ENCODE measurements at regions not wholly inside any gene's neighbourhood (a gene's known extent, or its start where the extent isn't known, plus 50 kb on each side); places are given as distances from the start of the nearest gene placed in this dataset.
"Not testable (repeated sequence)": the region's sequence is repeated elsewhere in the genome, so short reads cannot be mapped to it uniquely, and the experiment has no call there.

DNA sequence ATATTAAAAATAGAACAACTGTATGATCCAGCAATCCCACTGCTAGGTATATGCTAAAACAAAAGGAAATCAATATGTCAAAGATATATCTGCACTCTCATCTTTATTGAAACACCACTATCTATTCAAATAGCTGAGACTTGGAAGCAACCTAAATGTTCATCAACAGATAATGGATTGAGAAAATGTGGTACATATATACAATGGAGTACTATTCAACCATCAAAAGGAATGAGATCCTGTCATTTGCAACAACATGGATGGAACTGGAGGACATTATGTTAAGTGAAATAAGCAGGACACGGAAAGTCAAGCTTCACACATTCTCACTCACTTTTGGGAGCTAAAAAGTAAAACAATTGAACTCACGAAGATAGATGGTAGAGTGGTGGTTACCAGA lies 610.1 kb upstream of the SEMA3D start:
- ATAC-seq (ENCODE audit: low FRiP score in 2 of 2) (no peak), DNase-seq (no peak)
- 83 to 89% methylated on average over 2 of the region's 2 CpGs for WGBS, 2 donors
- Histone ChIP-seq H3K36me3 (no peaks in the 10 kb centered on the region), H3K4me1 (no peaks in the 10 kb centered on the region), H3K9me3 (peaks cover 0 to 3% (median 0%) of the 10 kb centered on the region in 4 donors), H3K4me3 (no peak overlapping the region), H3K27ac (no peak overlapping the region), H3K27me3 (no peaks in the 10 kb centered on the region)
- TF ChIP-seq POLR2AphosphoS5 (IDR thresholded peaks at IDR 0.05) (no peak), EP300 (IDR thresholded peaks at IDR 0.05) (no peak), CTCF (IDR thresholded peaks at IDR 0.05) (no peak), POLR2A (IDR thresholded peaks at IDR 0.05) (no peak)

DNA sequence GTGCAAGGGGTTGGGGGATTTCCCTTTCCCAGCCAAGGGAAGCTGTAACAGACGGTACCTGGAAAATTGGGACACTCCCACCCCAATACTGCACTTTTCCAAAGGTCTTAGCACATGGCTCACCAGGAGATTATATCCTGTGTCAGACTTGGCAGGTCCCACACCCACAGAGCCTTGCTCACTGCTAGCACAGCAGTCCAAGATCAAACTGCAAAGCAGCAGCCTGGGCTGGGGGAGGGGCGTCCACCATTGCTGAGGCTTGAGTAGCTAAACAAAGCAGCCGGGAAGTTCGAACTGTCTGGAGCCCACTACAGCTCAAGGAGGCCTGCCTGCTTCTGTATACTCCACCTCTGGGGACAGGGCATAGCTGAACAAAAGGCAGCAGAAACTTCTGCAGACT lies 604.2 kb upstream of the SEMA3D start:
- H3K4me1 ChIP-seq; DNase-seq; ATAC-seq (ENCODE audit: low FRiP score in 2 of 2); H3K27ac ChIP-seq; H3K9me3 ChIP-seq; H3K27me3 ChIP-seq; H3K36me3 ChIP-seq; H3K4me3 ChIP-seq: not testable (repeated sequence)
- 88 to 90% methylated on average over 2 to 4 of the region's 4 CpGs for WGBS, 2 donors

DNA sequence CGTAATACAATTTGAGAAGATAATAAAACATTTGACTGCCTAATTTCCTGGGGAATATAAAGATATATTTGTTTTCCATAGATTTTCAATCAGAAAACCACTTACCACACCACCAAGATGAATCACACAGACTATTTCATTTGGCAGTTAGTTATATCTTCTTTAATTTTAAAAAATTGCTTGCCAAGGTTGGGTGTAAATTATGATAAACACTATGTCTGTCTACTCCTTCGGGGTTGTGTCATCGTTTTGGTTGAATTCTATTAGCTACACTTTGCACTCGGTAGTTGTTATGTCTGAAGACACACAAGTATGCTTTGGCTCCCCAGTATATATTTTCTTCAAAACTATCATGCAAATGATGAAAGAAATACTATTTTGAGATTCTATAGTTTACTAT lies 594.8 kb upstream of the SEMA3D start:
- H3K27ac ChIP-seq, result no peak overlapping the region
- H3K36me3 ChIP-seq, result no peaks in the 10 kb centered on the region
- H3K9me3 ChIP-seq, result peaks cover 0 to 7% (median 3%) of the 10 kb centered on the region in 4 donors
- DNase-seq (no peak), ATAC-seq (ENCODE audit: low FRiP score in 2 of 2) (no peak)
- no peak for TF ChIP-seq EP300 (IDR thresholded peaks at IDR 0.05)
- no peak for TF ChIP-seq POLR2AphosphoS5 (IDR thresholded peaks at IDR 0.05)
- no peak for TF ChIP-seq CTCF (IDR thresholded peaks at IDR 0.05)
- no peak for TF ChIP-seq POLR2A (IDR thresholded peaks at IDR 0.05)
- no peak overlapping the region for H3K4me3 ChIP-seq
- no peaks in the 10 kb centered on the region for H3K4me1 ChIP-seq
- WGBS, 2 donors, result 75 to 80% methylated on average over 4 of the region's 4 CpGs
- H3K27me3 ChIP-seq, result no peaks in the 10 kb centered on the region

- Histone ChIP-seq H3K4me1 (no peaks in the 10 kb centered on the region), H3K9me3 (no peaks in the 10 kb centered on the region), H3K27me3 (no peaks in the 10 kb centered on the region), H3K4me3 (no peak overlapping the region), H3K36me3 (no peaks in the 10 kb centered on the region), H3K27ac (no peak overlapping the region)
- DNase-seq (no peak), ATAC-seq (ENCODE audit: low FRiP score in 2 of 2) (no peak)
- 60 to 63% methylated on average over 1 of the region's 1 CpG for WGBS, 2 donors
- TF ChIP-seq POLR2AphosphoS5 (IDR thresholded peaks at IDR 0.05), result no peak
- no peak for TF ChIP-seq CTCF (IDR thresholded peaks at IDR 0.05)
- no peak for TF ChIP-seq POLR2A (IDR thresholded peaks at IDR 0.05)
Measured at GRCh38 chr7:85776691-85777345, 590.0 kb upstream of the SEMA3D start.

GRCh38 chr7:85775431-85775830 lies 588.6 kb upstream of the SEMA3D start:
- Histone ChIP-seq H3K36me3 (no peaks in the 10 kb centered on the region), H3K27me3 (no peaks in the 10 kb centered on the region), H3K27ac (no peak overlapping the region), H3K4me3 (no peak overlapping the region), H3K4me1 (no peaks in the 10 kb centered on the region), H3K9me3 (no peaks in the 10 kb centered on the region)
- no peak for DNase-seq
- WGBS, 2 donors, result 77 to 78% methylated on average over 3 of the region's 3 CpGs
- TF ChIP-seq POLR2AphosphoS5 (IDR thresholded peaks at IDR 0.05), result no peak
- no peak for TF ChIP-seq EP300 (IDR thresholded peaks at IDR 0.05)
- no peak for TF ChIP-seq CTCF (IDR thresholded peaks at IDR 0.05)
- TF ChIP-seq POLR2A (IDR thresholded peaks at IDR 0.05), result no peak
- ATAC-seq (ENCODE audit: low FRiP score in 2 of 2), result no peak
